ENCODE measurements at regions not wholly inside any gene's neighbourhood (a gene's known extent, or its start where the extent isn't known, plus 50 kb on each side); places are given as distances from the start of the nearest gene placed in this dataset.

DNA sequence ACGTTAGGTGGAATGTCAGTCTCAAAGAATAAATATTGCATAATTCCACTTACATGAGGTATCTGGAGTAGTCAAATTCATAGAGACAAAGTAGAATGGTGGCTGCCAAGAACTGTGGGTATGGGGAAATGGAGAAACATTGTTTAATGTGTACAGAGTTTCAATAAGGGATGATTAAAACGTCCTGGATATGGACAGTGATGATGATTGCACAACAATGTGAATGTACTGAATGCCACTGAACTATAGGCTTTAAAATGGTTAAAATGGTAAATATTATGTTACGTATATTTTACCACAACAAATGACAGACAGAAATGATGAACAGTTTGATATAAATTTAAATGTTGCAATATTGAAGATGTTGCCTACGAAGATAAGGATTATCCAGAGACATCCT is 602.0 kb upstream of the PKDCC start (continued):
- TF ChIP-seq, protein P1, sequence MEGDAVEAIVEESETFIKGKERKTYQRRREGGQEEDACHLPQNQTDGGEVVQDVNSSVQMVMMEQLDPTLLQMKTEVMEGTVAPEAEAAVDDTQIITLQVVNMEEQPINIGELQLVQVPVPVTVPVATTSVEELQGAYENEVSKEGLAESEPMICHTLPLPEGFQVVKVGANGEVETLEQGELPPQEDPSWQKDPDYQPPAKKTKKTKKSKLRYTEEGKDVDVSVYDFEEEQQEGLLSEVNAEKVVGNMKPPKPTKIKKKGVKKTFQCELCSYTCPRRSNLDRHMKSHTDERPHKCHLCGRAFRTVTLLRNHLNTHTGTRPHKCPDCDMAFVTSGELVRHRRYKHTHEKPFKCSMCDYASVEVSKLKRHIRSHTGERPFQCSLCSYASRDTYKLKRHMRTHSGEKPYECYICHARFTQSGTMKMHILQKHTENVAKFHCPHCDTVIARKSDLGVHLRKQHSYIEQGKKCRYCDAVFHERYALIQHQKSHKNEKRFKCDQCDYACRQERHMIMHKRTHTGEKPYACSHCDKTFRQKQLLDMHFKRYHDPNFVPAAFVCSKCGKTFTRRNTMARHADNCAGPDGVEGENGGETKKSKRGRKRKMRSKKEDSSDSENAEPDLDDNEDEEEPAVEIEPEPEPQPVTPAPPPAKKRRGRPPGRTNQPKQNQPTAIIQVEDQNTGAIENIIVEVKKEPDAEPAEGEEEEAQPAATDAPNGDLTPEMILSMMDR (IDR thresholded peaks at IDR 0.05; ENCODE audit: low read depth, low read length, missing input control), result no peak

DNA sequence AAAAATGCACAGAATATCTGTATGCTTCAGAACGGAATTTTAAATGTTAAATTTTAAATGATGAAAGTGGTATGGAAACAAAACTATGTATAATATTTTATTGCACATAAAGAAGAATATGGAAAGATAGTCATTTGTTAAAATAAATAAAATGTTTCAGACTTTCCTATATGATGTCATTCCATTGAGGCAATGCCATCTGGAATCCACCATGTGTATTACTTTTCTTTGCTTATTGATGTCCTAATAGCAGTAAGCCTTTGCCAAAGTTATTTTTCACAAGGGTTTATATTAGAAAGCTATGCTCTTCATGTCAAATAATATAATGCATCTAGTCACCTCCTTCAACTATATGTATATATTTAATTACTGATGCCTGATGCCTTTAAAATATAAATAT is 601.6 kb upstream of the PKDCC start:
- Histone ChIP-seq H3K27me3 (ENCODE audit: control insufficient read depth in 4 of 4, insufficient read depth in 4 of 4, low read length in 3 of 4) (no peaks in the 10 kb centered on the region), H3K4me1 (ENCODE audit: control insufficient read depth in 4 of 4, insufficient read depth in 4 of 4, low read length in 3 of 4) (no peaks in the 10 kb centered on the region), H3K36me3 (ENCODE audit: control insufficient read depth in 4 of 4, insufficient read depth in 3 of 4, low read depth in 1 of 4, low read length in 3 of 4) (no peaks in the 10 kb centered on the region), H3K27ac (ENCODE audit: low read depth in 1 of 2, low read length in 2 of 2) (no peak overlapping the region), H3K9ac (ENCODE audit: low read depth in 1 of 2, low read length in 2 of 2) (no peak overlapping the region), H3K4me3 (ENCODE audit: low read depth in 1 of 3, low read length in 3 of 3) (no peak overlapping the region), H3K9me3 (ENCODE audit: control insufficient read depth in 4 of 4, low read length in 3 of 4) (no peaks in the 10 kb centered on the region)
- no peak for DNase-seq (ENCODE audit: low spot score)
- 44% methylated on average over 1 of the region's 1 CpG for WGBS
- TF ChIP-seq, protein P2, sequence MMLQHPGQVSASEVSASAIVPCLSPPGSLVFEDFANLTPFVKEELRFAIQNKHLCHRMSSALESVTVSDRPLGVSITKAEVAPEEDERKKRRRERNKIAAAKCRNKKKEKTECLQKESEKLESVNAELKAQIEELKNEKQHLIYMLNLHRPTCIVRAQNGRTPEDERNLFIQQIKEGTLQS (IDR thresholded peaks at IDR 0.05), result no peak
- TF ChIP-seq YY1 (IDR thresholded peaks at IDR 0.05) (no peak), RAD21 (IDR thresholded peaks at IDR 0.05) (no peak), FOXA2 (IDR thresholded peaks at IDR 0.05) (no peak), TAF1 (conservative IDR thresholded peaks at IDR 0.05) (no peak), RXRA (IDR thresholded peaks at IDR 0.05) (no peak), SP1 (IDR thresholded peaks at IDR 0.05) (no peak), JUND (IDR thresholded peaks at IDR 0.05) (no peak), EGR1 (IDR thresholded peaks at IDR 0.05; ENCODE audit: low read depth in 2 of 2) (no peak), HNF4A (conservative IDR thresholded peaks at IDR 0.05) (no peak), NR2F2 (IDR thresholded peaks at IDR 0.05) (no peak), HNF4G (IDR thresholded peaks at IDR 0.05) (no peak), GABPA (IDR thresholded peaks at IDR 0.05 in 1 of 2, conservative IDR thresholded peaks at IDR 0.05 in 1 of 2) (no peak), FOXA1 (IDR thresholded peaks at IDR 0.05) (no peak)
- TF ChIP-seq, protein P3, sequence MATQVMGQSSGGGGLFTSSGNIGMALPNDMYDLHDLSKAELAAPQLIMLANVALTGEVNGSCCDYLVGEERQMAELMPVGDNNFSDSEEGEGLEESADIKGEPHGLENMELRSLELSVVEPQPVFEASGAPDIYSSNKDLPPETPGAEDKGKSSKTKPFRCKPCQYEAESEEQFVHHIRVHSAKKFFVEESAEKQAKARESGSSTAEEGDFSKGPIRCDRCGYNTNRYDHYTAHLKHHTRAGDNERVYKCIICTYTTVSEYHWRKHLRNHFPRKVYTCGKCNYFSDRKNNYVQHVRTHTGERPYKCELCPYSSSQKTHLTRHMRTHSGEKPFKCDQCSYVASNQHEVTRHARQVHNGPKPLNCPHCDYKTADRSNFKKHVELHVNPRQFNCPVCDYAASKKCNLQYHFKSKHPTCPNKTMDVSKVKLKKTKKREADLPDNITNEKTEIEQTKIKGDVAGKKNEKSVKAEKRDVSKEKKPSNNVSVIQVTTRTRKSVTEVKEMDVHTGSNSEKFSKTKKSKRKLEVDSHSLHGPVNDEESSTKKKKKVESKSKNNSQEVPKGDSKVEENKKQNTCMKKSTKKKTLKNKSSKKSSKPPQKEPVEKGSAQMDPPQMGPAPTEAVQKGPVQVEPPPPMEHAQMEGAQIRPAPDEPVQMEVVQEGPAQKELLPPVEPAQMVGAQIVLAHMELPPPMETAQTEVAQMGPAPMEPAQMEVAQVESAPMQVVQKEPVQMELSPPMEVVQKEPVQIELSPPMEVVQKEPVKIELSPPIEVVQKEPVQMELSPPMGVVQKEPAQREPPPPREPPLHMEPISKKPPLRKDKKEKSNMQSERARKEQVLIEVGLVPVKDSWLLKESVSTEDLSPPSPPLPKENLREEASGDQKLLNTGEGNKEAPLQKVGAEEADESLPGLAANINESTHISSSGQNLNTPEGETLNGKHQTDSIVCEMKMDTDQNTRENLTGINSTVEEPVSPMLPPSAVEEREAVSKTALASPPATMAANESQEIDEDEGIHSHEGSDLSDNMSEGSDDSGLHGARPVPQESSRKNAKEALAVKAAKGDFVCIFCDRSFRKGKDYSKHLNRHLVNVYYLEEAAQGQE (IDR thresholded peaks at IDR 0.05), result no peak
- TF ChIP-seq, protein P4, sequence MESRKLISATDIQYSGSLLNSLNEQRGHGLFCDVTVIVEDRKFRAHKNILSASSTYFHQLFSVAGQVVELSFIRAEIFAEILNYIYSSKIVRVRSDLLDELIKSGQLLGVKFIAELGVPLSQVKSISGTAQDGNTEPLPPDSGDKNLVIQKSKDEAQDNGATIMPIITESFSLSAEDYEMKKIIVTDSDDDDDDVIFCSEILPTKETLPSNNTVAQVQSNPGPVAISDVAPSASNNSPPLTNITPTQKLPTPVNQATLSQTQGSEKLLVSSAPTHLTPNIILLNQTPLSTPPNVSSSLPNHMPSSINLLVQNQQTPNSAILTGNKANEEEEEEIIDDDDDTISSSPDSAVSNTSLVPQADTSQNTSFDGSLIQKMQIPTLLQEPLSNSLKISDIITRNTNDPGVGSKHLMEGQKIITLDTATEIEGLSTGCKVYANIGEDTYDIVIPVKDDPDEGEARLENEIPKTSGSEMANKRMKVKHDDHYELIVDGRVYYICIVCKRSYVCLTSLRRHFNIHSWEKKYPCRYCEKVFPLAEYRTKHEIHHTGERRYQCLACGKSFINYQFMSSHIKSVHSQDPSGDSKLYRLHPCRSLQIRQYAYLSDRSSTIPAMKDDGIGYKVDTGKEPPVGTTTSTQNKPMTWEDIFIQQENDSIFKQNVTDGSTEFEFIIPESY (IDR thresholded peaks at IDR 0.05), result no peak
- TF ChIP-seq, protein P1 (IDR thresholded peaks at IDR 0.05; ENCODE audit: low read depth, low read length, missing input control), result no peak
- TF ChIP-seq, protein P5, sequence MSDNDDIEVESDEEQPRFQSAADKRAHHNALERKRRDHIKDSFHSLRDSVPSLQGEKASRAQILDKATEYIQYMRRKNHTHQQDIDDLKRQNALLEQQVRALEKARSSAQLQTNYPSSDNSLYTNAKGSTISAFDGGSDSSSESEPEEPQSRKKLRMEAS (IDR thresholded peaks at IDR 0.05), result no peak
